Lung (tissue), 11 donors: ENCODE measurements at regions not wholly inside any gene's neighbourhood (a gene's known extent, or its start where the extent isn't known, plus 50 kb on each side); places are given as distances from the start of the nearest gene placed in this dataset.

Experiments used
- ATAC-seq: fragments of 200-7000 bp; cut with Tn5 transposase; one replicate; pipeline ENCODE4 v1.9.1; 2020; ENCODE audit warnings: moderate number of reproducible peaks; ENCODE audit not compliant: insufficient read depth, low FRiP score
- DNase-seq, 3 donors: peaks; one replicate each; pipeline ENCODE4 v3.0.0-alpha.2; 2013 to 2017
- H3K27ac ChIP-seq, 2 donors: one replicate each; pipeline ENCODE4 v1.5.1; 2013; ENCODE audit warnings: mild to moderate bottlenecking in 2 of 2, moderate library complexity in 2 of 2, control low read depth in 1 of 2, inconsistent platforms in 1 of 2, low read depth in 1 of 2, low read length in 1 of 2
- H3K27me3 ChIP-seq, 3 donors: one replicate each; pipeline ENCODE4 v1.5.1; 2013; ENCODE audit warnings: low read length in 2 of 3; ENCODE audit not compliant: control insufficient read depth in 3 of 3, insufficient read depth in 3 of 3
- H3K36me3 ChIP-seq, 4 donors: one replicate each; pipeline ENCODE4 v1.5.1; 2013; ENCODE audit warnings: low read length in 4 of 4, mild to moderate bottlenecking in 1 of 4, moderate library complexity in 1 of 4; ENCODE audit not compliant: control insufficient read depth in 4 of 4, insufficient read depth in 4 of 4
- H3K4me1 ChIP-seq, 5 donors: one replicate each; pipeline ENCODE4 v1.5.1; 2013; ENCODE audit warnings: low read length in 5 of 5, mild to moderate bottlenecking in 2 of 5, moderate library complexity in 1 of 5; ENCODE audit not compliant: control insufficient read depth in 5 of 5, insufficient read depth in 5 of 5
- H3K4me3 ChIP-seq: one replicate; pipeline ENCODE4 v1.5.1; 2013; ENCODE audit warnings: mild to moderate bottlenecking, control low read depth, moderate library complexity
- H3K9ac ChIP-seq, 2 donors: one replicate each; pipeline ENCODE4 v1.5.1; 2013; ENCODE audit warnings: low read length in 2 of 2, control low read depth in 1 of 2; ENCODE audit not compliant: insufficient read depth in 1 of 2
- H3K9me3 ChIP-seq, 4 donors: one replicate each; pipeline ENCODE4 v1.5.1; 2013; ENCODE audit warnings: low read length in 3 of 4, mild to moderate bottlenecking in 1 of 4, moderate library complexity in 1 of 4; ENCODE audit not compliant: control insufficient read depth in 4 of 4, insufficient read depth in 3 of 4
- CTCF ChIP-seq: IDR thresholded peaks from 2 replicates; pipeline ENCODE4 v1.5.1; 2012; ENCODE audit warnings: mild to moderate bottlenecking; ENCODE audit errors: control extremely low read depth, extremely low read depth
- WGBS, 2 donors: extraction: QIAGEN DNeasy Blood & Tissue Kit; methylation state at CpG; one replicate each; pipeline ENCODE4 v1.1.7; 2013; 5-methylcytosine and 5-hydroxymethylcytosine counted together
- donor health status: control.
- donor health status: control.
- donor health status: Bipolar disorder and iron deficiency.
- donor health status: healthy.
- donor health status: DM: yes; HTN: yes; CAD: no.

- Histone ChIP-seq H3K27me3 (no peaks in the 10 kb centered on the region), H3K36me3 (no peaks in the 10 kb centered on the region), H3K9me3 (no peaks in the 10 kb centered on the region), H3K9ac (no peak overlapping the region), H3K4me3 (no peak overlapping the region), H3K4me1 (peaks cover 0 to 4% (median 0%) of the 10 kb centered on the region in 5 donors), H3K27ac (no peak overlapping the region)
- ATAC-seq (no peak), DNase-seq (no peak)
- 71 to 88% methylated on average over 4 of the region's 4 CpGs for WGBS, 2 donors
- no peak for TF ChIP-seq CTCF
Measured at GRCh38 chr3:34376691-34377090, 578.3 kb downstream of the PDCD6IP start.

GRCh38 chr3:34377961-34378360, 579.5 kb downstream of the PDCD6IP start:
- no peak for TF ChIP-seq CTCF

GRCh38 chr3:34381243-34381642, 582.8 kb downstream of the PDCD6IP start:
- Histone ChIP-seq H3K9ac (no peak overlapping the region), H3K9me3 (no peaks in the 10 kb centered on the region), H3K27ac (no peak overlapping the region), H3K27me3 (no peaks in the 10 kb centered on the region), H3K36me3 (no peaks in the 10 kb centered on the region), H3K4me3 (no peak overlapping the region), H3K4me1 (peaks cover 0 to 5% (median 0%) of the 10 kb centered on the region in 5 donors)
- ATAC-seq (no peak), DNase-seq (peak in 2 of 3 donors; percentile 16 to 21)
- no peak for TF ChIP-seq CTCF

More at GRCh38 chr3:34377961-34378360, 579.5 kb downstream of the PDCD6IP start:
- no peak overlapping the region for H3K9ac ChIP-seq
- H3K4me3 ChIP-seq, result no peak overlapping the region
- peaks cover 0 to 5% (median 0%) of the 10 kb centered on the region in 5 donors for H3K4me1 ChIP-seq
- H3K27ac ChIP-seq, result no peak overlapping the region
- DNase-seq (peak in 1 of 3 donors; percentile 4), ATAC-seq (no peak)
- no peaks in the 10 kb centered on the region for H3K9me3 ChIP-seq
- H3K36me3 ChIP-seq, result no peaks in the 10 kb centered on the region
- 79% methylated on average over 6 of the region's 6 CpGs for WGBS, 2 donors
- H3K27me3 ChIP-seq, result no peaks in the 10 kb centered on the region

GRCh38 chr3:34382859-34383258, 584.4 kb downstream of the PDCD6IP start:
- Histone ChIP-seq H3K9ac (no peak overlapping the region), H3K4me3 (no peak overlapping the region), H3K27me3 (no peaks in the 10 kb centered on the region), H3K27ac (no peak overlapping the region), H3K4me1 (peaks cover 0 to 5% (median 0%) of the 10 kb centered on the region in 5 donors), H3K36me3 (no peaks in the 10 kb centered on the region), H3K9me3 (no peaks in the 10 kb centered on the region)
- DNase-seq, result no peak
- TF ChIP-seq CTCF, result no peak
- ATAC-seq, result peak; percentile 58
- WGBS, 2 donors, result 62 to 74% methylated on average over 3 of the region's 3 CpGs
